Mesendoderm (in vitro differentiated cells): ENCODE measurements at regions not wholly inside any gene's neighbourhood (a gene's known extent, or its start where the extent isn't known, plus 50 kb on each side); places are given as distances from the start of the nearest gene placed in this dataset.
A peak's percentile ranks its signal among the peaks of the same experiment; 100 is the strongest.

Experiments
- DNase-seq: peaks from one replicate; pipeline ENCODE4 v3.0.0; 2013
- H2AK5ac ChIP-seq: 2 replicates; pipeline ENCODE4 v1.6.1; 2013; ENCODE audit warnings: low read length, inconsistent platforms
- H2BK120ac ChIP-seq: 2 replicates; pipeline ENCODE4 v1.6.1; 2013; ENCODE audit warnings: low read depth, mild to moderate bottlenecking, low read length, moderate library complexity, mixed read lengths
- H2BK15ac ChIP-seq: replicated peaks from 2 replicates; pipeline ENCODE4 v1.6.1; 2013; ENCODE audit warnings: low read depth, mild to moderate bottlenecking, moderate library complexity
- H2BK5ac ChIP-seq: 2 replicates; pipeline ENCODE4 v1.6.1; 2013; ENCODE audit warnings: low read length, inconsistent platforms
- H3K18ac ChIP-seq: 2 replicates; pipeline ENCODE4 v1.6.1; 2013; ENCODE audit warnings: mild to moderate bottlenecking, low read length, mixed read lengths
- H3K23ac ChIP-seq: one replicate; pipeline ENCODE4 v1.6.1; 2013; ENCODE audit warnings: low read length
- H3K27ac ChIP-seq: 2 replicates; pipeline ENCODE4 v1.5.1; 2013; ENCODE audit warnings: low read depth, mild to moderate bottlenecking, inconsistent platforms, low read length, moderate library complexity
- H3K27me3 ChIP-seq: 2 replicates; pipeline ENCODE4 v1.6.1; 2013; ENCODE audit warnings: low read length, control low read depth, mild to moderate bottlenecking, inconsistent platforms; ENCODE audit not compliant: insufficient read depth, poor library complexity
- H3K36me3 ChIP-seq: 2 replicates; pipeline ENCODE4 v1.6.1; 2013; ENCODE audit warnings: low read length, inconsistent platforms; ENCODE audit not compliant: control insufficient read depth, insufficient read depth
- H3K4ac ChIP-seq: one replicate; pipeline ENCODE4 v1.6.1; 2013; ENCODE audit warnings: low read depth, mild to moderate bottlenecking, low read length, moderate library complexity
- H3K4me1 ChIP-seq: 2 replicates; pipeline ENCODE4 v1.6.1; 2013; ENCODE audit warnings: low read depth, low read length, inconsistent platforms; ENCODE audit not compliant: control insufficient read depth
- H3K4me2 ChIP-seq: 2 replicates; pipeline ENCODE4 v1.6.1; 2013; ENCODE audit warnings: low read length
- H3K4me3 ChIP-seq: 2 replicates; pipeline ENCODE4 v1.5.1; 2013; ENCODE audit warnings: mild to moderate bottlenecking, low read length
- H3K56ac ChIP-seq: one replicate; pipeline ENCODE4 v1.6.1; 2013; ENCODE audit warnings: low read length
- H3K79me1 ChIP-seq: 2 replicates; pipeline ENCODE4 v1.6.1; 2013; ENCODE audit warnings: low read length, inconsistent platforms
- H3K79me2 ChIP-seq: 2 replicates; pipeline ENCODE4 v1.6.1; 2013; ENCODE audit warnings: mild to moderate bottlenecking, low read length; ENCODE audit not compliant: control insufficient read depth, insufficient read depth
- H3K9ac ChIP-seq: 2 replicates; pipeline ENCODE4 v1.6.1; 2013; ENCODE audit warnings: low read length, inconsistent platforms
- H4K5ac ChIP-seq: one replicate; pipeline ENCODE4 v1.6.1; 2013; ENCODE audit warnings: low read length
- H4K8ac ChIP-seq: one replicate; pipeline ENCODE4 v1.6.1; 2013; ENCODE audit warnings: low read depth, mild to moderate bottlenecking, control low read depth, low read length, moderate library complexity
- WGBS: extraction: QIAGEN DNeasy Blood & Tissue Kit; methylation state at CpG from one replicate; pipeline ENCODE4 v1.1.7; 2013; ENCODE audit warnings: low lambda C conversion rate, missing lambda C conversion rate; ENCODE audit not compliant: insufficient coverage; ENCODE audit errors: extremely low coverage; 5-methylcytosine and 5-hydroxymethylcytosine counted together

- no peak overlapping the region for H4K8ac ChIP-seq
- H3K4me3 ChIP-seq, result no peak overlapping the region
- H3K36me3 ChIP-seq, result no peaks in the 10 kb centered on the region
- H3K9ac ChIP-seq, result no peak overlapping the region
- H3K4me1 ChIP-seq, result peaks cover 2% of the 10 kb centered on the region
- no peak overlapping the region for H3K27ac ChIP-seq
- H2BK15ac ChIP-seq, result no peak overlapping the region
- no peak overlapping the region for H2AK5ac ChIP-seq
- no peak overlapping the region for H3K4me2 ChIP-seq
- H3K27me3 ChIP-seq, result no peaks in the 10 kb centered on the region
- WGBS, result no CpG with 5 or more reads among the region's 1 CpG
- no peak overlapping the region for H3K18ac ChIP-seq
- no peak overlapping the region for H3K56ac ChIP-seq
- H3K4ac ChIP-seq, result no peak overlapping the region
- H3K79me2 ChIP-seq, result no peaks in the 10 kb centered on the region
- no peaks in the 10 kb centered on the region for H3K79me1 ChIP-seq
- no peak overlapping the region for H4K5ac ChIP-seq
- H3K23ac ChIP-seq, result no peak overlapping the region
- H2BK120ac ChIP-seq, result no peak overlapping the region
- DNase-seq, result no peak
- no peak overlapping the region for H2BK5ac ChIP-seq
These were observed 362.0 kb upstream of the IL12A start for GRCh38 chr3:159626598-159626997.

GRCh38 chr3:159627229-159627628 lies 361.4 kb upstream of the IL12A start:
- H3K27ac ChIP-seq, result no peak overlapping the region
- DNase-seq, result no peak
- no peak overlapping the region for H3K9ac ChIP-seq
- peaks cover 2% of the 10 kb centered on the region for H3K4me1 ChIP-seq
- H3K79me1 ChIP-seq, result no peaks in the 10 kb centered on the region
- no peak overlapping the region for H3K23ac ChIP-seq
- no CpG with 5 or more reads among the region's 2 CpGs for WGBS
- H3K79me2 ChIP-seq, result no peaks in the 10 kb centered on the region
- no peaks in the 10 kb centered on the region for H3K27me3 ChIP-seq
- H3K18ac ChIP-seq, result no peak overlapping the region
- H2BK5ac ChIP-seq, result no peak overlapping the region
- no peak overlapping the region for H3K4me3 ChIP-seq
- no peaks in the 10 kb centered on the region for H3K36me3 ChIP-seq
- H2BK15ac ChIP-seq, result no peak overlapping the region
- H3K4ac ChIP-seq, result no peak overlapping the region
- no peak overlapping the region for H3K56ac ChIP-seq
- H4K8ac ChIP-seq, result no peak overlapping the region
- no peak overlapping the region for H3K4me2 ChIP-seq
- H2AK5ac ChIP-seq, result no peak overlapping the region
- H4K5ac ChIP-seq, result no peak overlapping the region
- no peak overlapping the region for H2BK120ac ChIP-seq

GRCh38 chr3:159627634-159628033 lies 361.0 kb upstream of the IL12A start:
- Histone ChIP-seq H3K18ac (peak overlapping the region; percentile 28), H3K4ac (no peak overlapping the region), H3K4me3 (no peak overlapping the region), H3K4me1 (peaks cover 5% of the 10 kb centered on the region), H3K27me3 (no peaks in the 10 kb centered on the region), H4K8ac (no peak overlapping the region), H3K4me2 (no peak overlapping the region), H2AK5ac (no peak overlapping the region), H3K56ac (no peak overlapping the region), H4K5ac (no peak overlapping the region), H3K36me3 (no peaks in the 10 kb centered on the region), H3K79me2 (no peaks in the 10 kb centered on the region), H2BK120ac (no peak overlapping the region), H2BK15ac (no peak overlapping the region), H3K23ac (no peak overlapping the region), H3K27ac (no peak overlapping the region), H2BK5ac (no peak overlapping the region), H3K79me1 (no peaks in the 10 kb centered on the region), H3K9ac (no peak overlapping the region)
- WGBS, result no CpG with 5 or more reads among the region's 4 CpGs
- no peak for DNase-seq

GRCh38 chr3:159629329-159630084 lies 359.1 kb upstream of the IL12A start:
- WGBS, result no CpG with 5 or more reads among the region's 1 CpG
- no peak for DNase-seq

GRCh38 chr3:159631226-159631625 lies 357.4 kb upstream of the IL12A start:
- no peak overlapping the region for H2AK5ac ChIP-seq
- no peak overlapping the region for H2BK120ac ChIP-seq
- H3K79me2 ChIP-seq, result no peaks in the 10 kb centered on the region
- H3K36me3 ChIP-seq, result no peaks in the 10 kb centered on the region
- no peak overlapping the region for H3K27ac ChIP-seq
- no peak overlapping the region for H4K8ac ChIP-seq
- no peak overlapping the region for H2BK5ac ChIP-seq
- H3K4me1 ChIP-seq, result peaks cover 14% of the 10 kb centered on the region
- H2BK15ac ChIP-seq, result peak overlapping the region; percentile 19
- no peak overlapping the region for H3K18ac ChIP-seq
- H3K27me3 ChIP-seq, result no peaks in the 10 kb centered on the region
- no peak overlapping the region for H3K56ac ChIP-seq
- no peak overlapping the region for H3K4me2 ChIP-seq
- H3K4ac ChIP-seq, result no peak overlapping the region
- H3K9ac ChIP-seq, result no peak overlapping the region
- H3K79me1 ChIP-seq, result no peaks in the 10 kb centered on the region
- WGBS, result no CpG with 5 or more reads among the region's 1 CpG
- no peak for DNase-seq
- H4K5ac ChIP-seq, result no peak overlapping the region
- H3K4me3 ChIP-seq, result no peak overlapping the region
- no peak overlapping the region for H3K23ac ChIP-seq

More at GRCh38 chr3:159629329-159630084, 359.1 kb upstream of the IL12A start:
- Histone ChIP-seq H4K8ac (no peak overlapping the region), H2BK5ac (no peak overlapping the region), H2BK15ac (no peak overlapping the region), H3K79me1 (no peaks in the 10 kb centered on the region), H3K36me3 (no peaks in the 10 kb centered on the region), H3K9ac (no peak overlapping the region), H3K4me2 (no peak overlapping the region), H3K79me2 (no peaks in the 10 kb centered on the region), H3K23ac (no peak overlapping the region), H2BK120ac (no peak overlapping the region), H3K56ac (no peak overlapping the region), H3K4ac (no peak overlapping the region), H3K4me3 (no peak overlapping the region), H2AK5ac (no peak overlapping the region), H4K5ac (peak overlapping the region; percentile 34), H3K18ac (peak overlapping the region; percentile 68), H3K27ac (no peak overlapping the region), H3K27me3 (no peaks in the 10 kb centered on the region), H3K4me1 (peaks cover 9% of the 10 kb centered on the region)

GRCh38 chr3:159632128-159632527 lies 356.5 kb upstream of the IL12A start:
- no peak overlapping the region for H3K4me2 ChIP-seq
- no peaks in the 10 kb centered on the region for H3K27me3 ChIP-seq
- H3K9ac ChIP-seq, result no peak overlapping the region
- no peak overlapping the region for H4K8ac ChIP-seq
- H3K36me3 ChIP-seq, result no peaks in the 10 kb centered on the region
- peak overlapping the region; percentile 5 for H2BK5ac ChIP-seq
- H4K5ac ChIP-seq, result no peak overlapping the region
- peaks cover 14% of the 10 kb centered on the region for H3K4me1 ChIP-seq
- no peak overlapping the region for H2AK5ac ChIP-seq
- H2BK120ac ChIP-seq, result no peak overlapping the region
- peak overlapping the region; percentile 85 for H3K18ac ChIP-seq
- H3K4me3 ChIP-seq, result no peak overlapping the region
- peak; percentile 98 for DNase-seq
- WGBS, result no CpG with 5 or more reads among the region's 7 CpGs
- H2BK15ac ChIP-seq, result no peak overlapping the region
- no peaks in the 10 kb centered on the region for H3K79me2 ChIP-seq
- H3K4ac ChIP-seq, result peak overlapping the region; percentile 91
- no peak overlapping the region for H3K56ac ChIP-seq
- H3K79me1 ChIP-seq, result no peaks in the 10 kb centered on the region
- peak overlapping the region; percentile 13 for H3K27ac ChIP-seq
- no peak overlapping the region for H3K23ac ChIP-seq
